Stimulated activated CD4-positive, alpha-beta T cell treated with anti-CD3 and anti-CD28 coated beads, Interleukin-15, amount 100 ng/mL, for 1 hour (primary cell): ENCODE measurements at regions not wholly inside any gene's neighbourhood (a gene's known extent, or its start where the extent isn't known, plus 50 kb on each side); places are given as distances from the start of the nearest gene placed in this dataset.

Experiments
- DNase-seq, 2 donors: peaks; one replicate each; pipeline ENCODE4 v3.0.0-alpha.2; 2020; ENCODE audit warnings: low read depth in 1 of 2, low spot score in 1 of 2

DNA sequence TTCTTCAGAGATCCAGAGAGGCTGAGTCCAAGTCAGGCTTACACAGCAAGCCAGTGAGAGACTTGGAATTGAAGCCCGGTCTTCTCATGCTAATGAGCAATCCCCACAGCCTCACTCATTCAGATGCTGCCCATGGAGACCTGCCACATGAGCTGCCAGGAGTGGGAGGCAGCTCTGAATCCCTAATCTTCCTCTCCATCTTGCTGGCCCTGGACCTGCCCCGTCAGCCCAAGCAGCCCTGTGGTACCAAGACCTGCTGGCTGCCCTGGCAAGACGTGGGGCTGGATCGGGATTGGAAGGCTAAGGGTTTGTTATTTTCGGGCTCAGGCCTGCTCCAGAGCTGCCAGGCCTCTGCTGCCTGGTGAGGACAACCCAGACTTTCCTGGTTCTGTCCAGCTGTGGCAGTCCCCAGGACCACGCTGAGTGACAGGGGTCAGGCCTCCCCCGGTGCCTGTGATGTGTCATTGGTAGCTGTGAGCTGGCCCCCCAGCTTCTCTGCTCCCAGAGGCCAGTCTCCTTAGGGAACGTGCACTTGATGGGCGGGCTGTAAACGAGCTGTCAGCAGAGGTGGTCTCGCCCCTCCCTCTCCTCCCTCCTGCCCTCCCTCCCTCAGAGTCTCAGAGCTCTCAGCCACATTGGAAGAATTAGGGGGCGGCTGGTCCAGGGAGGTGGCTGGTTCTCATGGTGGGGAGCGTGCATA lies 135.0 kb downstream of the FOXD2 start:
- DNase-seq, result no peak

GRCh38 chr1:47574451-47575165 lies 136.8 kb downstream of the FOXD2 start:
- DNase-seq, result no peak

- no peak for DNase-seq
Measured at GRCh38 chr1:47575855-47576757, 138.3 kb downstream of the FOXD2 start.

GRCh38 chr1:47576758-47577115 lies 138.9 kb downstream of the FOXD2 start:
- DNase-seq, result no peak

DNA sequence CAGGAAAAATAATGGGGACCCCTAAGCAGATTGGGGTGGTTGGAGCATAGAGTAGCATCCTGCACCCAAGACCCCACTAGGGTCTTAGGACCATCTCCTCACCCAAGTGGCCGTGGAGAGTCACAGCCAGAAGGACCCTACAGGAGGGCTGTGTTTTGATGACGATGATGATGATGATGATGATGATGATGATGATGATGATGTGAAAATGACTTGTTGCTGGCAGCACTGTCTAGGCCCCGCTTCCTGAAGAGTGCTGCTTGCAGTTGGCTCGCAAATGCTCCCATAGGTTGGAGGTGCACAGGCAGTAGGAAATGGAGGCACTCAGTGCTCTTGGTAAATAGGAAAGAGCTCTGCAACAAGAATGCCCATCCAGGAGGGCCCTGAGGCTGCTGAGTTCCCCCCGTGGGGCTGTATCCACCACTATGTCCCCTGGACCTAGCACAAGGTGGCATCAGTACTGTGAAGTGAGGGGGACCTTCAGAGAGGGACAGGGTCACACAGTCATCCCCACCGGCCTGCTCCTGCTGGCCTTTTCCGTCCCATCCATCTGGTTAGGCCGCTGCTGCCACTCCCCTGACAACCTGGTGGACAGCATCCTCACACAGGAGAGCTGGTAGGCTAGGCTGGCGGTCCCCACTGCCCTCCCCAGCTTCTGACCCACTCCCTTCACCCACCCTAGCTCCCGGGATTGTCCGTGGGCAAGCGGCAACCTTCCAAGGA lies 139.6 kb downstream of the FOXD2 start:
- no peak for DNase-seq

DNA sequence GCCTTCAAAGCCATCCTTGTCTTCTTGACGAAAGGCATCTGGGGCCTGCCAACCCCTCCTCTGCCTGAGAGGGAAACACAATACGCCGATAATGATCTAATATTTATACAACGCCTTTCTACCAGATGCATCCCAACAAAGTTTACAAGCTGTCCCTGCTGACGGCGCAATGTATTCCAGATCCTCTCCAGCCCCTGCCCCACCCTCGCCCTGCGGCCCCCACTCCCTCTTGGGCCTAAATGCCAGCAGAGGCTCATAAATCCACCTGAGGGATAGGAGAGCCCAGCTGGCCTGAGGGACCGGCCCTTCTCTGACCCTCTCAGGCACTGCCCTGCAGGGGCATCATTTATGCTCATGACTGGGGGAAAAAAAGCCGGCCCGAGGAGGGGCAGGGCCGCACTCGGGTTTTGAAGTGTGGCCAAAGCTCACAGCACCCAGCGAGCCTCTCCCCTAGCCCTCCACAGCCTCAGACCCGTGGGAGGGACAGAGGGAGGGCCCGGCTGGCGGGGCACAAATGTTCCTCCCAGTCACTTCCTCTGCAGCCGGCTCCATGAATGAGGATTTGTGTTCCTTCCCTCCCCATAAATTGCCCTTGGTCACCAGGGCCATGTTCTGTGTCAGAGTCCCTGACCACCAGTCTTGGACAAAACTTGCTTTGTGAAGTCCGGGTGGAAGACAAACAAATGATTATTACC lies 140.3 kb downstream of the FOXD2 start:
- no peak for DNase-seq

- no peak for DNase-seq
Measured at GRCh38 chr1:47578721-47579419, 141.0 kb downstream of the FOXD2 start.

DNA sequence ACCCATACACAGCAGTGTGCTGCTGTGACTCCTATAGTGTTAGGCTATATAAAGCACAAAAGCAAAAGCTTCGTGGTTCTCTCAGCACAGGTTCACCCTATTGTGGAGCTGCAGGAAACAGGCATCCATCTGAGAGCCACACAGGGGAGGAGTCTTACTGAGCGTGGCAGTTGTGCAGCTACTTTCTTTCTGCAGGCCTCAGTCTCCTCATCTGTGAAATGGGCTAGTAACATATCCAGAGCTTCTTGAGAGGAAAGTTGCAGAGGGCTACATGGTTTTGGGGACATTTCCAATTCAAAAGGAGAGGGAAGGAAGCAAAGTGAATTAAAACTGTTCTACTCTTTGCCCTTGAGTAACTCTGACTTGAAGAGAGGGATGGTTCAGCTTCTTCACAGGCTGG lies 142.0 kb downstream of the FOXD2 start:
- no peak for DNase-seq

DNA sequence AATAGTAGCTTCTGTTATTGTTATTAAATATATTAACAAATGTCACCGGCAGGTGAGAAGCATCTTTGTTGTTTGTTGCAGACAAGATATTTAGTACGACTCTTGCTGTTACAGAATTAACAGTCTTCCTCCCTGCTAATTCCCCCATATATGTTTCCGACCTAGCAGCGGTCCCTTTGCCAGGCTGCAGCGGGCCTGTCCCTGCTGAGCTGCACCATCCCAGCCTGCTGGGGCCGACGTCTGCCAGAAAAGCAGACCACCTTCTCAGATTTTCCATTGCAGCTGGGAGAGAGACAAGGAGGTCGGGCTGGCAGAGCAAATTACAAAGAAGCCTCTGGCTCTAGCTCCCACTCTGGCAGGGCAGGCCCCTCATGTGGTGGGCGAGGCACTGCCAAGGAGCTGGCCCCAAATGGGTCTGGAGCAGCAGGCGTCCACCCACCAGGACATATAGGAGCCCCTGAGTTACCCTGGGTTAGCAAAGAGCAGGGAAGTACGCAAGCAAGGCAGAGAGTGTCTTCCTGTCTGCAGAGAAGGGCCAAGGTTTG lies 142.7 kb downstream of the FOXD2 start:
- DNase-seq, result no peak

DNA sequence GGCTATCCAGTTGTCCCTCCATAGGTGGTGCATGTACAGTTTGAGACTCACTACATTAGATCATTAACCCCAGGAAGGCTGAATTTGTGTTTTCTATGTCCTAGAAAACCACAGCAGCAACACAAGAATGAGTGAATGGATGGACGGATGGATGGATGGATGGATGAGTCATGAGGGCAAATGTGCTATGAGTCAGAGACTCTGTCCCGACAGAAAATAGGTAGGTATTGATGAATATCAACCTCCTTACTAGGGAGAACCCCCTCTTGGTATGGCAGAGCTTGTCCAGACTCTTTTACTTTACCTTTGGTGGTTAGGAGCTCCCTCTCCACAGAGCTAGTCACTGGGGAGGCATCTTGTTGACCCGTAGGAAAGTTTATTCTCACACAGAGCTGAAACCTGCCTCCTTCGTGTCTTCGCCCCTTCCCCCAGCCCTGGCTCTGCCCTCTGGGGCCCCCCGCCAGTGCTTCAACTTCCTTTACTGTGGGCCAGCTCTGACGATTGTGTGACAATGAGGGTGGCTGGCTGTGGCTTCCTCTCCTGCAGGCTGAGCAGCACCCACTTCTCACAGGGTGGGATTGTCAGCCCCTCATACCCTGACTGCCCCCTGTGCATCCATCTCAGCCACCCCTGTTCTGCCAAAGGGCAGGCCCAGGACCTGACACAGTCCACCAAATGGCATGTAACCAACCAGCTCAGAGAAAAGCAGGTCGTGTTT lies 145.2 kb downstream of the FOXD2 start:
- no peak for DNase-seq

DNA sequence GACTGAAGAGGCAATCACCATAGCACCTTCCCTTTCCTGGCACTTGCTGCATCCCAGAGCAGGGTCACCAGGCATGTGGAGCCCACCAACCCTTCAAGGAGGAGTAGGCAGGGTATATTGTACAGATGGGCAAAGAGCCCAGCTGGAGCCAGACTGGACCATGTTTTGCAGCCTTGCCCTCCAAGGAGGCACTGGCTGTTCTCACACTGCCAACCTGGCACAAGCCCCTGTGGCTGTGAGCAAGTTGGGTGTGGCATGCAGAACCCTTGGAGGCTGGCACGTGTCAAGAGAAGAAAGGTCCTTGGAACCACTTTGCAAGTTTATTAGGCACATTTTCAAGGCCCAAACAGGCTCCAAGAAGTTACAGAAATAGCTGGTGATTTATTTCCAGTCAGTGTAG lies 146.4 kb downstream of the FOXD2 start:
- no peak for DNase-seq

DNA sequence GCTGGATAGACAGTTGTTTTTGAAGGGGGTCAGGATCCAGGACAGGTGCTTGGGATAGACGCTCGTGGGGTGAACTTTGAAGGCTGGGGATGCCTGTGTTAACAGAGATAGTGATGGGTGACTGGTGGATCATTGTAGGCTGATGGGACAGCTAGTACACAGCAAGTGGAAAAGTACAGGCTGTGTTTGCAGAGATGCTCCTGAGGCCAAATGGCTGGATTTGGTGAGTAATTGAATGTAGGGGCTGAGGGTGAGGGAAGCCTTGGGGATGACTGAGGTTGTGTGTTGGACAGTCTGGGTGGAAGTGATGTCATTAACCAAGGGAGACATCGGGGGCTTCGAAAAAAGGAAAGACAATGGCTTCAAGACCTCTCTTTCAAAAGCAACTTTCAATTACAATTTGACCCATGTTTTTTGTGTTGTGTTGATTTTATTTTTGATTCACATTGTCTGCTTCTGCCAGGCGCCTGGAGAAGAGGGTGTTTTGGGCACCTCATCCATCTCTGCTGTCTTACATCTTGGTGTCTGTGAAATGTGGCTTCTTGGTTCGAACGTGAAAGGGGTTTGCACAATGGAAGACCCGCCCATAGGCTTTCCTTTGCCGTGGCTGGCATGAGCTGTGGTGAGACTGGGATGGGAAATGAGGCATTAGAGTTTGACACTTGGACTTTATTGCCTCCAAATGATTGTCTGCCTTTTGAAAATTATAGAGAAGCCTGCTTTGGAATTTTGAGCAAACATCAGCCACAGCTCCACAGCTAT lies 147.5 kb downstream of the FOXD2 start:
- DNase-seq, result no peak

DNA sequence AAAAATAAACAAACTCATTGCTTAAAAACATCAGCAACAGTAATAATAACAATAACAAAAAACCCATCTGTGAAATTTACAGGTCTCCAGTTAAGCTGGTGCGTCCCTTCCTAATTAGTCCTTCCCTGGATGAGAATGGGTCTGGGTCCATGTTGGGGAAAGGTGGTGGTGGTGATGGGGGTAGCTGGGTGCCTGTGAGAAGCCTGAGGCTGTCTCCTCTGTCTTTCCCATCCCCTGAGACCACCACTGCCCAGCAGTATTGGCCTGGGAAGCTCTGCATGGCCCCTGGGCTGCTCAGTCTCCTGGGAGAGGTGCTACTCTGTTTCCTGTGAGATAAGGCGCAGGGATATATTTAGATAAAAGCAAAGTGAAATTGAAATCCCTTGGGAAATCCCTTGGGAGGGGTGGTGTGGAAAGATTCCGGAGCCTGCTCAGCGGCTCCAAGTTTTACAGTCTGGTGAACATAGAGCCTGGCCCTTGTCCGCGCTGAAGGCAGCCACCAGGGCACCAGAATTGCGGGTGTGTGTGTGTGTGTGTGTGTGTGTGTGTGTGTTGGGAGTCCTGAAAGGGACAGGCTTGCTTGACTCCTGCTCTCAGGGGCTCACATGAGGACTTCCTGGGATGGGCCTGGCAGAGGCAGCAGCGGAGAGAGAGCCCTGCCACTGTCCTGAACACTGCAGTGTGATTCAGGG lies 150.2 kb downstream of the FOXD2 start:
- DNase-seq, result no peak

DNA sequence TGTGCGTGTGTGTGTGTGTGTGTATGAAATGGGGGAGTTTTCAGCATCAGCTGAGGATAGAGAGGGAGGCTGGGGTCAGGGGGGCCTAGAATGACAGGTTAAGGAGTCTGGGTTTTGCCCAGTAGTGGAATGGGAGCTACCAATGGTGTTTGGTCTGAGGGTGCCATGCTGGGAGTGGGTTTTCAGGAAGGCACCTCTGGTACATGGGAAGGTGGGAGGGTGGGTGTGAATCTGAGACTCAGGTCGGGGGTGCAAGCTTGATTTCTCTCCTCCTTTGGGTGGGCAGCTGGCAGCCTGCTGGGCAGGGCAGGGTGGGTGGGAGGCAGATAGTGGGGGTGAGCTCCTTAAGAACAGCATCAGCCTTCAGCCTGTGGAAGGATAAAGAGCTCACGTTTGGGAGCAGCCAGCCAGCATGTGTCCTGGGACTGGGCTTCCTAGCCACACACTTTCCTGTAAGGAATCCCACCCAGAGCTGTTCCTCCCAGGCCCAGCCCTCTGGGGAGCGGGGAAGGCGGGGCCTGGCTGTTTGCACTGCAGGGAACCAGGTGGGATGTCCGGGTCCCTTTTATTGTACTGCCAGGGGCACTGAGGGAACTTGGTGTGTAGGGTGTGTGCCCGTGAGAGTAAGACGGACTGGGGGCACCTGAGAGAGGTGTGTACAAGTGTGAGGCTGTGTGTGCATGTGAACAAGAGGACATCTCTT lies 152.8 kb downstream of the FOXD2 start:
- DNase-seq, result no peak

GRCh38 chr1:47591801-47592200 lies 154.0 kb downstream of the FOXD2 start:
- no peak for DNase-seq

- no peak for DNase-seq
Measured at GRCh38 chr1:47592296-47593012, 154.6 kb downstream of the FOXD2 start.
